ENCODE measurements at regions not wholly inside any gene's neighbourhood (a gene's known extent, or its start where the extent isn't known, plus 50 kb on each side); places are given as distances from the start of the nearest gene placed in this dataset.

DNA sequence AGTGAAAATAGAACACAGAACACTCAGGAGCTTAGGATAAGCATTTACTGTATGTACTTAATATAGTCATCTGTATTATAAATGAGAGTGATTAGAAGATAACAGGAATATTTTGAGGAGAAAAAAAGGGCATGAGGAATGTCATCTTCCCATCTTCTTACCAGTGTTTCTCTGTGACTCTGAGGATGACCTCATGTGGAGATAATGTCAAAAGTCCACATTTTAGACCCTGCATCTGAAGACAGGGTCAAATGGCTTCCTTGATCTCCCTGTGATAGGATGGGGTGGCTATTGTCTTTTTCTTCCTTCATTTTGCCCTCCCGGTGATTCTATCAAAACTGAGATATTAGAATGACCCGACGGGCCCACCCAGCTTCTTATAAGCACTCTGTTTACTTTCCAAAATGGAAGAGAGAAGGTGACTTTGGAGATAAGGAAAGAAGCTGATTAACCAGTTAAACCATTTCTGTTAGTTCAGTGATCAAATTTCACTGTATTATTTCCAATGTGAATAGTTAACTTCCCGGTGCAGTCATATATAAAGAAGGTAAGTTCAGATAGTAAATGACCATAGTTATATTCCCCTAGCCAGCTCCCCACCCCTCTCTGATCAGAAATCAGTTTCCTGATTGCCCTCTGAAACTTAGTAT lies 115.7 kb upstream of the SALL4 start:
- DNase-seq = no peak

DNA sequence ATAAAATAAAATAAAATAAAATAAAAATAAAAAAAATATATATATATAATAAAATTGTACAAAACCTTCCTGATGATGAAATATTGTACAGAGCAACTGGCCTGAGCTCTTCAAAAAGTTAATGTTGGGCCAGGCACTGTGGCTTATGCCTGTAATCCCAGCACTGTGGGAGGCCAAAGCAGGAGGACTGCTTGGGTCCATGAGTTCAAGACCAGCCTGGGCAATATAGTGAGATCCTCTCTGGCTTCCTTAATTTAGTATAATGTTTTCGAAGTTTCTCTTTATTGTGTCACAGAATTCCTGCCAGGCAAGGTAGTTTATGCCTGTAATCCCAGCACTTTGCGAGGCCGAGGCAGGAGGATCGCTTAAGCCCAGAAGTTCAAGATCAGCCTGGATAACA lies 113.9 kb upstream of the SALL4 start:
- no peak for DNase-seq

DNA sequence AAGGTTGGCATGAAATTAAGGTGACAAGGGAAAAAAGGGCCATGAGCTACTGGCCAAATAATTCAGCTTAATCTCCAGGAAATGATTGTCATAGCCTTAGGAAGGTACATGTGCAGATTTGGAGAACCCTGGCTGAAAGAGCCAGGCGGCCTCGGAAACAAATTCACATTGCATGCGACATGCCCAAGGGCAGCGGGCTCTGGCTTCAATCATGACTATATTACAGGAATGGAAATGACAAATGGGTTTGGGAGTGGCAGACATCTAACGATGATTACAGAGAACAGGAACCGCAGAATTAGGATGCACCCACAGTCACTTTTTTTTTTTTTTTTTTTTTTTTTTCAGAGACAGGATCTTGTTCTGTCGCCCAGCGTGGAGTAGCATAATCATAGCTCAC lies 112.4 kb upstream of the SALL4 start:
- DNase-seq = no peak

- DNase-seq = no peak
These were observed 108.2 kb upstream of the SALL4 start for GRCh38 chr20:51910321-51911050.

DNA sequence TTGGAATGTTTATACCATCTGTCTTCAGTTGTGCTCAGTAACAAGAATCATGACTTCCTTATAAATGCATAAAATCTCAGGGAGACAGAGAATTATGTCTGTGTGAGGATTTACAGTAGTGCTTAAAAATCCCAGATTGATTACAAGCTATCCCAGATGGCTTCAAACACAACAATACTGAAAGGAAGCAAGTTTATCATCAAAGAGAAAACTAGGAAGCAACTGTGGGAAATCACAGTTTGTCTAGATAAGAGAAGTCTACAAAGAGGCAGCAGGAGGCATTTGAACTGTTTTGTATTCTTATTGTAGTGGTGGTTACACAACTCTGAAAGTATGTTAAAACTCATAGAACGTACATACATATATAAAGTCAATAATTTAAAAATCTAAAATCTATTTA lies 104.4 kb upstream of the SALL4 start:
- DNase-seq = no peak

- no peak for DNase-seq
These were observed 103.7 kb upstream of the SALL4 start for GRCh38 chr20:51906049-51906448.

DNA sequence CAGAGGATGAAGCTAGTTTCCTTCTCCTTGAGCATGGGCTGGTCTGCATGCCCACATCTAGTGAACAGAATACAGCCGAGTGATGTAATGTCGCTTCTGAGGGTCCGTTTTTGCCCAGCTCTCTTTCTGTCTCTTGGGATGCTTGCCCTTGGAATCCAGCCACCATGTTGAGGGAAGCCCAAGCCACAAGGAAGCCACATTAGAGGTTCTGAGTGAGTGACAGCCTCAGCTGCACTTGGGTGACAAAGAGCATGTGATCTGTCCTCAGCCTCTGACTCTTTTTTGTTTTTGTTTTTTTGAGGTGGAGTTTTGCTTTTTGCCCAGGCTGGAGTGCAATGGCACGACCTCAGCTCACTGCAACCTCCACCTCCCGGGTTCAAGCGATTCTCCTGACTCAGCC lies 100.6 kb upstream of the SALL4 start:
- no peak for DNase-seq

- DNase-seq = no peak
These were observed 98.1 kb upstream of the SALL4 start for GRCh38 chr20:51900443-51900842.

DNA sequence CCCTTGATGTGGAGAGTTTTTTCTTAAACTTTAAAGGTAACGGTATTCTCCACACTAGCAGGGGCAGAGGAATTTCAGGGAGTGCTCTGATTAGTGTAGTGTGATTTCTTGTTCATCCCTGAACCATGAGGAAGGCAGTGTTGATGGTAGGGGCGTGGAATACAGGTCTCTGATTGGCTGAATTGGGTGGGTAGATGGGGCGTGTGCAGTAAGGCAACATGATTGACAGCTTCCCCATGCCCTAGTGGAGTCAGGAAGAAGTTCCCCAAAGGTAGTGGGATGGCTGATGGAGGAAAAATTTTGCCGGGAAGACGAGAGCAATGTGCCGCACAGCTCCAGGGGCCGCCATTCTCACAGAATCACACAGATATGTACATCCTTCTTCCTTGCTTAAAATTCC lies 97.4 kb upstream of the SALL4 start:
- no peak for DNase-seq

GRCh38 chr20:51898788-51899187 lies 96.5 kb upstream of the SALL4 start:
- no peak for DNase-seq

DNA sequence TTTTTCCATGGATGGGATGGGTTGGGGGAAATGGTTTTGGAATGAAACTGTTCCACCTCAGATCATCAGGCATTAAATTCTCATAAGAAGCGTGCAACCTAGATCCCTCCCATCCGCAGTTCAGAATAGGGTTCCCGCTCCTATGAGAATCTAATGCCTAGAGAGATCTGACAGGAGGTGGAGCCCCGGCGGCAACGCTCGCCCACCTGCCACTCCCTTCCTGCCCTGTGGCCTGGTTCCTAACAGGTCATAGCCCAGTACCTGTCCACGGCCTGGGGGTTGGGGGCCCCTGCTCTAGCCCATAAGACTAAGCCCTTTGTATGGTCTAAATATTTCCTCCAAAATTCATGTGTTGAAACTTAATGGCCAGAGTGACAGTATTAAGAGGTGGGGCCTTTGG lies 92.3 kb upstream of the SALL4 start:
- no peak for DNase-seq

- DNase-seq = no peak
These were observed 91.9 kb upstream of the SALL4 start for GRCh38 chr20:51894201-51894600.

- no peak for DNase-seq
These were observed 91.4 kb upstream of the SALL4 start for GRCh38 chr20:51893723-51894122.

DNA sequence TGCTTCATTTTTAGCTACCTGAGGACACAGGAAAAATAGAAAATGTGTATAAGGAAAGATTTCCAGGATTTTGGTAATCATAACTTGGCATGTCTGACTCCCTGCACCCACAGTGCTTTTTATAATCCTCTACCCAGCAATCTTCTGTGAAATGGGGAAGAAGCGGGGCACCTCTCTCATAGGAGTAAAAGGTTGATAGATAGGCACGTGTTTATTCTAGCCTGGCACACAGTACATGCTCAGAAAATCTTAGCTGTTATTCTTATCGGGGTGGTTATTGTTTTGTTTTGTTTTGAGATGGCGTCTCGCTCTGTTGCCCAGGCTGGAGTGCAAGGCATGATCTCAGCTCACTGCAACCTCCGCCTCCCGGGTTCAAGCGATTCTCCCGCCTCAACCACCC lies 87.7 kb upstream of the SALL4 start:
- DNase-seq = no peak

- no peak for DNase-seq
These were observed 87.1 kb upstream of the SALL4 start for GRCh38 chr20:51889466-51889865.

GRCh38 chr20:51888291-51888690 lies 86.0 kb upstream of the SALL4 start:
- DNase-seq = no peak

DNA sequence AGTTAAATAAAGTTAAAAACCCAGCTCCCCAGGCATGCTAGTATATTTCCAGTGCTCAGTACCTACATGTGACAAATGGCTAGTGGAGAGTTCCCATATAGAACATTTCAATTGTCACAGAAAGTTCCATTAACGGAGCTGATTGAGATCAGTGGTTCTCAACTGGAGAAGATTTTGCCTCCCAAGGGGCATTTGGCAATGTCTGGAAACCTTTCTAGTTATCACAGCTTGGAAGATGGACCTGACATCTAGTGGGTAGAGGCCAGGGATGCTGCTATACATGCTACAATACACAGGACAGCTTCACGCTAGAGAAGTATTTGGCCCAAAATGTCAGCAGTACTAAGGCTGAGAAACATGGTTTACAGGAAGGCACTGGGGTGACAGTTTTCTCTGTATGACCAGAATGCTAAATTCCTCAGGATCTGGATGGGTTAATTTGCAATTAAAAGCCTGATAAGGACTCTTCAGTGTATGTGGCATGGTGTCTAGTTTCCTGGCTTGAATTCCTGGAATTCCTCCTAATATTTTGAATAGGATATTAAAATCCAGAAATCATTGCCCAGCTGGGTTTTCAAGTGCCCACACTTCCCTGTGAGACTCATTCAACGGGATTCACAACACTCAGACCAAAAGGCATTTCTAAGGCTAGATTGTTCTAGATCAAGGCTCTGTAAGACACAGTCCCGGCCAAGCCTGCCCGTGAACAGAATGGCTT lies 84.7 kb upstream of the SALL4 start:
- DNase-seq = no peak

DNA sequence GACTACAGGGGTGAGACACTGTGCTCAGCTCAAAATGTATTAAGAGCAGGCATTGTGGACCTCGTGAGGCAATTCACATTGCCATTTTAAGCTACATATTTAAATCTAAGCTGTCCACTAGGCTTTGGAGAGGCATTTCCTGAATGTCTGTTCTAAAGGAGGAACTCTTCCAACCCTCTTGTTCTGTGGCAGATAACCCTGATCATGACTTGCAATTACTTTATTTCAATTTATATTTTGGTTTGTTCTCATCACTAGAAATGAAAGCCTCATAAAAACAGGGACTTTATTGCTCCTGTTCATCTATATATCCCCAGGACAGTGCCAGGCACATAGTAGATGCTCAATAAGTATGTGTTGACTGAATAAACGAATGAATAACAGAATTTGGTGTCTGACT lies 84.0 kb upstream of the SALL4 start:
- no peak for DNase-seq

DNA sequence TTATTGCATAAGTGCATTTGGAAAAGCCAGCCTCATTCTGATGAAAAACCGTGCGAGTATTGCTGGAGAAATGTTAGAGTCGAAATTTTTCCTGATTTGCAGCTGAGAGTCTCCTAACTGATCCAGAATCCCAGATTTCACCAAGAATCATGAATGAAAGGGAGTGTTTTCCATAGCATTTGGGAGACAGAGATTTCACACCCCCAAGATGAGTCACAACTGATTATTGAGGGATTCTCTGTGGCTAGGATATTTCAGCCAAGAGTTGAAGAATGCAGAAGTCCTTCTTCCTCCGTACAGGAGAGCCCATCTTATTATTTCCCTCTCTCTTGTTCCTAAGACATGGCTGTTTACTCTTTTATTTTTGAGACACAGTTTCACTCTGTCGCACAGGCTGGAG lies 82.2 kb upstream of the SALL4 start:
- DNase-seq = no peak

DNA sequence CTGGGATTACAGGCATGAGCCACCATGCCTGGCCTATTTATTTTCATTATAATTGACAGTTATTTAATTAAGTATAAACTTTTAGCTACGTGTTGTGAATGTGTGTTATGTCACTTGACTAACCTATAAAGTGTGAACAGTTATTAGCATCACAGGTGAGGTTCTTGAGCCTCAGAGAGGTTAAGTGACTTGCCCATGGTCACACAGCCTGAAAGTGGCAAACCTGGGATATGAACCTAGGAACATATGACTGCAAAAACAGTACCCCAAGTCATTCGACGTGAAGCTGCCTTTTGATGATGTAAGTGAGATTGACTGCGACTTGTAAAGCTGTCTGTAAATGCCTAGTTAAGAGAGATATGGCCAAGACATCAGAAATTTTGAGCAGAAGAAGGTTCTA lies 77.9 kb upstream of the SALL4 start:
- DNase-seq = no peak

DNA sequence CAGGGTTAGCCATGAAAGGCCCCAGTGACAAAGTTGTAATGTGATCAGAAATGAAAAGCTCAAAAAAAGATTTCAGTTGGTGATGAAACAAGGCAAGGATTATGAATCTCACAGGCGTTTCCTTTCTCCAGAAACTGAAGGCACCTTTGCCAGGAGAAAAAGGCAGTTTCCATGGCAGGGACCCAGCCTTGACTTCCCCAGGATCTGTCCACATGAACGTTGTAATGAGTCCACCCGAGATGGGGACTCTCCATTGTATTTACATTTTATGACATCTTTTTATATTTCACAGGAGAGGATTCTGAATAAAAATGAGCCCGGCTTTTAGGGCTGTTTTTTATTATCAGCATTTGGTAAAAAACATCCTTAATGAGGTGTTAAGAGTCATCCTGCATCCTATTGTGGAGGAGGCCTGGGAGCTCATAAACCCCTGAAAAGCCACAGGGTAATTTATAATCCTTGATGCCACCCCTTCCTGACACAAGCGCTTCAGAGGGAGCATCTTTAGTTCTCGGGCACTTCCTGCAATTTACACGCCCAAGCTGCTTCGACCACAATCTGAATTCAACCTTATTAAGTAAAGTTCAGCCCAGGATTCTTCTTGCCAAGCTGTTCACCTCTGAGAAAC lies 74.1 kb upstream of the SALL4 start:
- DNase-seq = no peak

DNA sequence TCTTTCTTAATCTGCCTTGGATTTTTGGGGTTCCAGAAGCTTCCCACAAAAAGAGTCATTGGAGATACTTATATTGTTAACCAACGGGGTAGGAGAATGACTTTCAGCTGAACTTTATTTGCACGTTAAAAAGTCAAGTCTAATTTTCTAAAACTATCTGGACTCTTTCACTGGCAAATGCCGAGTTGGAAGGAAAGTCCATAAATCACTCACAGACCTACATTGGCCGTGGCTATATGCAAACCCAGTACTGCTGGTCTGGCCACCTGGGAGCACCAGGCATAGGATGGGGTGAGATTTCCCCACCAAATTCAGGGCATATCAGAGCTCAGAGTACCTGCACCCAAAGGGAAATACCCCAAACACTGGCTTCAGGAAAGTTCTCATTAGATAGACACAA lies 71.3 kb upstream of the SALL4 start:
- DNase-seq = no peak

DNA sequence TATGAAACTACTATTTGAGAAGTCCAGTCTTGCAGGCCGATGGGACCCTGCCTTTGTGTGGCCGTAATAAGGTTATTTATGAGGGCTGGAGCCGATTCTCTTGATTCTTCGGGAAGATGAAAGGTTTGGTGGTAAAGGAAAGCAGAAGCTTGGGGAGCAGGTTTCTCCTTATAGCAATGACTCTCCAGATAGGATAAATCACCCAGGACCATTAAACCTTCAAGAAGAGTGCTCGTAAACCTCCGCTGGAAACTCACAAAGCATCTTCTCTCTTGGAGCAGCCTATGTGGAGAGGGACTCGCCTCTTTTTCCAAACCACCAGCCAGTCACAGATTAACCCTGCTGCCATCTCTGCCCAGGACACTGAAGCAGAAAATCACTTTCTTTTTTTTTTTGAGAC lies 69.6 kb upstream of the SALL4 start:
- no peak for DNase-seq

- no peak for DNase-seq
These were observed 66.7 kb upstream of the SALL4 start for GRCh38 chr20:51869002-51869401.
